Ovary (tissue), 3 donors: ENCODE measurements at regions not wholly inside any gene's neighbourhood (a gene's known extent, or its start where the extent isn't known, plus 50 kb on each side); places are given as distances from the start of the nearest gene placed in this dataset.

Experiments
- CTCF ChIP-seq, 3 donors: fragments of 450-650 bp in 2 of 3; fragments of 200-600 bp in 1 of 3; IDR thresholded peaks; one replicate each; pipeline versions ENCODE4 v1.5.1 to v1.8.0; 2016 to 2022; ENCODE audit warnings: antibody characterized with exemption in 3 of 3, mild to moderate bottlenecking in 1 of 3
- POLR2A ChIP-seq: fragments of 450-650 bp; IDR thresholded peaks from one replicate; pipeline ENCODE4 v1.6.1; 2017; ENCODE audit warnings: antibody characterized with exemption, mild to moderate bottlenecking, moderate library complexity
- donor health status: DM: no; HTN: no; CAD: no.

- no peak for TF ChIP-seq CTCF (IDR thresholded peaks at IDR 0.05)
- no peak for TF ChIP-seq POLR2A
Observed at GRCh38 chr3:152968388-152969024, 133.6 kb downstream of the P2RY1 start.
